Hepatocyte (in vitro differentiated cells): ENCODE measurements at regions not wholly inside any gene's neighbourhood (a gene's known extent, or its start where the extent isn't known, plus 50 kb on each side); places are given as distances from the start of the nearest gene placed in this dataset.

Experiments used
- EZH2 ChIP-seq: fragments of 200-600 bp; sonication (generic); IDR thresholded peaks from 2 replicates; pipeline ENCODE4 v1.6.1; 2016; ENCODE audit warnings: antibody characterized with exemption, mild to moderate bottlenecking, borderline replicate concordance
- EZH2phosphoT487 ChIP-seq: fragments of 200-600 bp; sonication (generic); IDR thresholded peaks from one replicate; pipeline ENCODE4 v1.6.1; 2018; ENCODE audit warnings: antibody characterized with exemption, mild to moderate bottlenecking, low read depth, moderate library complexity; ENCODE audit not compliant: unreplicated experiment, severe bottlenecking
- TF ChIP-seq, protein P1 (sequence below): fragments of 200-600 bp; sonication (generic); IDR thresholded peaks from 2 replicates; pipeline ENCODE4 v1.5.1; 2016; ENCODE audit warnings: antibody characterized with exemption, mild to moderate bottlenecking; ENCODE audit not compliant: poor library complexity

GRCh38 chrX:35696760-35697234, 101.3 kb upstream of the MAGEB16 start:
- TF ChIP-seq, protein P1, sequence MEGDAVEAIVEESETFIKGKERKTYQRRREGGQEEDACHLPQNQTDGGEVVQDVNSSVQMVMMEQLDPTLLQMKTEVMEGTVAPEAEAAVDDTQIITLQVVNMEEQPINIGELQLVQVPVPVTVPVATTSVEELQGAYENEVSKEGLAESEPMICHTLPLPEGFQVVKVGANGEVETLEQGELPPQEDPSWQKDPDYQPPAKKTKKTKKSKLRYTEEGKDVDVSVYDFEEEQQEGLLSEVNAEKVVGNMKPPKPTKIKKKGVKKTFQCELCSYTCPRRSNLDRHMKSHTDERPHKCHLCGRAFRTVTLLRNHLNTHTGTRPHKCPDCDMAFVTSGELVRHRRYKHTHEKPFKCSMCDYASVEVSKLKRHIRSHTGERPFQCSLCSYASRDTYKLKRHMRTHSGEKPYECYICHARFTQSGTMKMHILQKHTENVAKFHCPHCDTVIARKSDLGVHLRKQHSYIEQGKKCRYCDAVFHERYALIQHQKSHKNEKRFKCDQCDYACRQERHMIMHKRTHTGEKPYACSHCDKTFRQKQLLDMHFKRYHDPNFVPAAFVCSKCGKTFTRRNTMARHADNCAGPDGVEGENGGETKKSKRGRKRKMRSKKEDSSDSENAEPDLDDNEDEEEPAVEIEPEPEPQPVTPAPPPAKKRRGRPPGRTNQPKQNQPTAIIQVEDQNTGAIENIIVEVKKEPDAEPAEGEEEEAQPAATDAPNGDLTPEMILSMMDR, result no peak
- TF ChIP-seq EZH2 (no peak), EZH2phosphoT487 (no peak)
